ENCODE measurements at regions not wholly inside any gene's neighbourhood (a gene's known extent, or its start where the extent isn't known, plus 50 kb on each side); places are given as distances from the start of the nearest gene placed in this dataset.

DNA sequence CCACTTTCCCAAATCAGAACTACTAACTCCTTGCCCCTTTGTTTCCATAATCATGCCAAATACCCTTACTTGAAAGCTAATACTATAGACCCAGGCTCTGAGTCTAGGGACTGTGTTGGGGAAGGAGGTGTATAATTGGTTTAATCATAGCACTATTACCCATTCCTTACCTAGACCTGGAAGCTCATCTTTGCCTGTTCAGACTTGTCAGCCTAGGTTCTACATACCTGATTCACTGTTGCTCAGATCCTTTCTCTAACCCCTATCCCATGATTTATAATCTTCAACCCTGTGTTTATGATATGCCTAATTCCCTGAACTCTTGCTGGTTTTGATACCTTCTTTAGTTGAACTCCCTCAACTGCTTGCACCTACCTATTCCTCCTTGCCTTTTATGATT is 123.1 kb upstream of the GRIA3 start:
- TF ChIP-seq, protein P1, sequence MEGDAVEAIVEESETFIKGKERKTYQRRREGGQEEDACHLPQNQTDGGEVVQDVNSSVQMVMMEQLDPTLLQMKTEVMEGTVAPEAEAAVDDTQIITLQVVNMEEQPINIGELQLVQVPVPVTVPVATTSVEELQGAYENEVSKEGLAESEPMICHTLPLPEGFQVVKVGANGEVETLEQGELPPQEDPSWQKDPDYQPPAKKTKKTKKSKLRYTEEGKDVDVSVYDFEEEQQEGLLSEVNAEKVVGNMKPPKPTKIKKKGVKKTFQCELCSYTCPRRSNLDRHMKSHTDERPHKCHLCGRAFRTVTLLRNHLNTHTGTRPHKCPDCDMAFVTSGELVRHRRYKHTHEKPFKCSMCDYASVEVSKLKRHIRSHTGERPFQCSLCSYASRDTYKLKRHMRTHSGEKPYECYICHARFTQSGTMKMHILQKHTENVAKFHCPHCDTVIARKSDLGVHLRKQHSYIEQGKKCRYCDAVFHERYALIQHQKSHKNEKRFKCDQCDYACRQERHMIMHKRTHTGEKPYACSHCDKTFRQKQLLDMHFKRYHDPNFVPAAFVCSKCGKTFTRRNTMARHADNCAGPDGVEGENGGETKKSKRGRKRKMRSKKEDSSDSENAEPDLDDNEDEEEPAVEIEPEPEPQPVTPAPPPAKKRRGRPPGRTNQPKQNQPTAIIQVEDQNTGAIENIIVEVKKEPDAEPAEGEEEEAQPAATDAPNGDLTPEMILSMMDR (IDR thresholded peaks at IDR 0.05; ENCODE audit: low read depth, low read length, missing input control): no peak
- TF ChIP-seq, protein P2, sequence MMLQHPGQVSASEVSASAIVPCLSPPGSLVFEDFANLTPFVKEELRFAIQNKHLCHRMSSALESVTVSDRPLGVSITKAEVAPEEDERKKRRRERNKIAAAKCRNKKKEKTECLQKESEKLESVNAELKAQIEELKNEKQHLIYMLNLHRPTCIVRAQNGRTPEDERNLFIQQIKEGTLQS (IDR thresholded peaks at IDR 0.05): no peak
- TF ChIP-seq GABPA (IDR thresholded peaks at IDR 0.05 in 1 of 2, conservative IDR thresholded peaks at IDR 0.05 in 1 of 2) (no peak), SP1 (IDR thresholded peaks at IDR 0.05) (no peak), RAD21 (IDR thresholded peaks at IDR 0.05) (no peak)
- TF ChIP-seq, protein P3, sequence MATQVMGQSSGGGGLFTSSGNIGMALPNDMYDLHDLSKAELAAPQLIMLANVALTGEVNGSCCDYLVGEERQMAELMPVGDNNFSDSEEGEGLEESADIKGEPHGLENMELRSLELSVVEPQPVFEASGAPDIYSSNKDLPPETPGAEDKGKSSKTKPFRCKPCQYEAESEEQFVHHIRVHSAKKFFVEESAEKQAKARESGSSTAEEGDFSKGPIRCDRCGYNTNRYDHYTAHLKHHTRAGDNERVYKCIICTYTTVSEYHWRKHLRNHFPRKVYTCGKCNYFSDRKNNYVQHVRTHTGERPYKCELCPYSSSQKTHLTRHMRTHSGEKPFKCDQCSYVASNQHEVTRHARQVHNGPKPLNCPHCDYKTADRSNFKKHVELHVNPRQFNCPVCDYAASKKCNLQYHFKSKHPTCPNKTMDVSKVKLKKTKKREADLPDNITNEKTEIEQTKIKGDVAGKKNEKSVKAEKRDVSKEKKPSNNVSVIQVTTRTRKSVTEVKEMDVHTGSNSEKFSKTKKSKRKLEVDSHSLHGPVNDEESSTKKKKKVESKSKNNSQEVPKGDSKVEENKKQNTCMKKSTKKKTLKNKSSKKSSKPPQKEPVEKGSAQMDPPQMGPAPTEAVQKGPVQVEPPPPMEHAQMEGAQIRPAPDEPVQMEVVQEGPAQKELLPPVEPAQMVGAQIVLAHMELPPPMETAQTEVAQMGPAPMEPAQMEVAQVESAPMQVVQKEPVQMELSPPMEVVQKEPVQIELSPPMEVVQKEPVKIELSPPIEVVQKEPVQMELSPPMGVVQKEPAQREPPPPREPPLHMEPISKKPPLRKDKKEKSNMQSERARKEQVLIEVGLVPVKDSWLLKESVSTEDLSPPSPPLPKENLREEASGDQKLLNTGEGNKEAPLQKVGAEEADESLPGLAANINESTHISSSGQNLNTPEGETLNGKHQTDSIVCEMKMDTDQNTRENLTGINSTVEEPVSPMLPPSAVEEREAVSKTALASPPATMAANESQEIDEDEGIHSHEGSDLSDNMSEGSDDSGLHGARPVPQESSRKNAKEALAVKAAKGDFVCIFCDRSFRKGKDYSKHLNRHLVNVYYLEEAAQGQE (IDR thresholded peaks at IDR 0.05): no peak
- TF ChIP-seq, protein P4, sequence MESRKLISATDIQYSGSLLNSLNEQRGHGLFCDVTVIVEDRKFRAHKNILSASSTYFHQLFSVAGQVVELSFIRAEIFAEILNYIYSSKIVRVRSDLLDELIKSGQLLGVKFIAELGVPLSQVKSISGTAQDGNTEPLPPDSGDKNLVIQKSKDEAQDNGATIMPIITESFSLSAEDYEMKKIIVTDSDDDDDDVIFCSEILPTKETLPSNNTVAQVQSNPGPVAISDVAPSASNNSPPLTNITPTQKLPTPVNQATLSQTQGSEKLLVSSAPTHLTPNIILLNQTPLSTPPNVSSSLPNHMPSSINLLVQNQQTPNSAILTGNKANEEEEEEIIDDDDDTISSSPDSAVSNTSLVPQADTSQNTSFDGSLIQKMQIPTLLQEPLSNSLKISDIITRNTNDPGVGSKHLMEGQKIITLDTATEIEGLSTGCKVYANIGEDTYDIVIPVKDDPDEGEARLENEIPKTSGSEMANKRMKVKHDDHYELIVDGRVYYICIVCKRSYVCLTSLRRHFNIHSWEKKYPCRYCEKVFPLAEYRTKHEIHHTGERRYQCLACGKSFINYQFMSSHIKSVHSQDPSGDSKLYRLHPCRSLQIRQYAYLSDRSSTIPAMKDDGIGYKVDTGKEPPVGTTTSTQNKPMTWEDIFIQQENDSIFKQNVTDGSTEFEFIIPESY (IDR thresholded peaks at IDR 0.05): no peak
- TF ChIP-seq, protein P5, sequence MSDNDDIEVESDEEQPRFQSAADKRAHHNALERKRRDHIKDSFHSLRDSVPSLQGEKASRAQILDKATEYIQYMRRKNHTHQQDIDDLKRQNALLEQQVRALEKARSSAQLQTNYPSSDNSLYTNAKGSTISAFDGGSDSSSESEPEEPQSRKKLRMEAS (IDR thresholded peaks at IDR 0.05): no peak
